ENCODE measurements at regions not wholly inside any gene's neighbourhood (a gene's known extent, or its start where the extent isn't known, plus 50 kb on each side); places are given as distances from the start of the nearest gene placed in this dataset.
"Not testable (repeated sequence)": the region's sequence is repeated elsewhere in the genome, so short reads cannot be mapped to it uniquely, and the experiment has no call there.

DNA sequence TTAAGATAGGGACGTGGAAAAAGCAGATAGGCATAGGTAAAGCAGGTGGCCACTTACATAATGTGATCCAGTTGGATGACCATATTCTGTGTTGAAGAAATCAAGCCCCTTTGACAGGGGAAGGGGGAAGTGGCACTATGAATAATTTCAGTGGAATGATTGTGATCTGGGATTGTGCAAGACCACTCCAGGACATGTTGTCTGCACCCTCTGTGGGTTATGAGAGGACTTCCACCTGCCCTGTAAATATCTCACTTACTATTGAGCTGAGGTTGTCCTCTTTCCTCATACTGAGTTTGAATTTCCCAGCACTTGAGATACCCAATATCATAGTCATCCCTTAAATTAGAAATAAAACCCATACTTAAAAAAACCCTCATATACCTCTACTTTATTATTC lies 220.7 kb downstream of the IRS1 start:
- DNase-seq (ENCODE audit: low read depth) = no peak

DNA sequence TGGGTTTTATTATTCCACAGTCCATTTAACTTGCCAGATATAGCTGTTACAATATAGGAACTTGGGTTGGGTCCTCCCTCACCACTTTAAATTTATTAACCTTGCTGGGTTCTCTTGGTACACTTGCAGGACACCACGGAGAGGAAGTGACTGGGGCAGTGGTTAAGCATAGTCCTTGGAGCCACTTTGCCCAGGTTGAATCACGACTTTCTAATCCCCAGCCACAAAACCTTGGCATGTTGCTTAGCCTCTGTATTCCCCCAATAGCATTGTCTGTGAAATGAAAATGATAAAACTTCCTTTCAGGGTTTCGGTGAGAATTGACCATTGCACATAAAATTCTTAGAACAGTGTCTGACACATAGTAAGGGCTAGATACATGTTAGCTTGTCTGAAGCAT lies 221.2 kb downstream of the IRS1 start:
- DNase-seq (ENCODE audit: low read depth) = no peak

DNA sequence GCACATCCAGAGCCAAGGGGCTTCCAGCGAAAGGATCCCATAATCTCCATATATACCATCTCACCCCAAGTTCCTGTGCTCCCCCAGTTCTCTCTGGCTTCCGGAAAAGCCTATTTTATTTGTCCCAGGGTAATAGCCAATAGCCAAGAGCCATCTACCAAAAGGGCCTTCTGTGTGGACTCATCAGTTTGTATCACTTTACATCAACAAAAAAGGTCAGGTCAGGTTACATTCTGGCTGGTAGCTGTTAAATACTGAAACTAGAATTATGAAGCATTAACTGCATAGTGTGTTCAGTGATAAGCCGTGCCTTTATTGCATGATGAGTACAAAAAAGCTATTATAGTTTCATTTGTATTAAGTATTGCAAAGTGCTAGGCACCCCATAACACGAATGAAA lies 223.7 kb downstream of the IRS1 start:
- no peak for DNase-seq (ENCODE audit: low read depth)

GRCh38 chr2:226573158-226573557 lies 226.5 kb downstream of the IRS1 start:
- no peak for DNase-seq (ENCODE audit: low read depth)

DNA sequence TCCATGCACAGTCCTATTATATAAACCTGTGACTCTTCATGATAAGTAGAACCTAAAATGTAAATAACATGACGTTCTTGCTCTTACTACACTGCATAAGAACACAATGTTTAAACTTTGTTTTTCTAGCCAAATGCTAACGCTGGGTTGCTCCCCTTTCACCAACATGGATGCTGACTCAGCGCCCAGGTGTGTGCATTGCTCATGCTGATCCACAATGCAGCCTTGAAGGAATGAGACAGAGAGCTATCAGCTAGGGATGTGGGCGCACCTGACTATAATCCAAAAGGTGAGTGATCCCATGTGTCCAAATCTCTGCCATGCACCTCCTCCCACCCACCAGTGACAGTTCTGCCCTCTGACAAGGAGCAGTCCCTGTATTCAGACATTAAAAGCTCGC lies 235.0 kb downstream of the IRS1 start:
- DNase-seq (ENCODE audit: low read depth) = no peak

- DNase-seq (ENCODE audit: low read depth) = no peak
Measured at GRCh38 chr2:226561962-226562361, 237.7 kb downstream of the IRS1 start.

- DNase-seq (ENCODE audit: low read depth) = no peak
Measured at GRCh38 chr2:226560325-226560724, 239.3 kb downstream of the IRS1 start.

DNA sequence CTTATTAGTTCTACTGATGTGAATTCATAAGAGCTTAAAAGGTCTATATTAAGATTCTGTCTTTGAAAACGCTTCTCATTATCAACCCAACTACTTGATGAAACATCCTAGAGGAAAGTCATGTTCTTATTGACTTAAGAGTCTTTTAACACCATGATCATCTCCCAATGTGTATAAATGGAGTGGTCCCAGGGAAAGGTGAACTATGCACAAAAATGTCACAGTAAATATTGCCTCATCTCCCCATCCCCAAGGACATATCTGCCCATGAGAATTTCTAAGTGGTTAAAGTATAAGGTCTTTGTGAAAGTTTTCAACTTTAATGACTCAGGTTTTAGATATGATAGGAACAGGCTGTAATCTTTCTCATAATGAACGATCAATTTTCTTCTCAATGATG lies 240.1 kb downstream of the IRS1 start:
- DNase-seq (ENCODE audit: low read depth) = no peak

- no peak for DNase-seq (ENCODE audit: low read depth)
Measured at GRCh38 chr2:226558418-226558817, 241.2 kb downstream of the IRS1 start.

GRCh38 chr2:226556050-226556449 lies 243.6 kb downstream of the IRS1 start:
- DNase-seq (ENCODE audit: low read depth) = no peak

- no peak for DNase-seq (ENCODE audit: low read depth)
Measured at GRCh38 chr2:226554701-226555100, 244.9 kb downstream of the IRS1 start.

DNA sequence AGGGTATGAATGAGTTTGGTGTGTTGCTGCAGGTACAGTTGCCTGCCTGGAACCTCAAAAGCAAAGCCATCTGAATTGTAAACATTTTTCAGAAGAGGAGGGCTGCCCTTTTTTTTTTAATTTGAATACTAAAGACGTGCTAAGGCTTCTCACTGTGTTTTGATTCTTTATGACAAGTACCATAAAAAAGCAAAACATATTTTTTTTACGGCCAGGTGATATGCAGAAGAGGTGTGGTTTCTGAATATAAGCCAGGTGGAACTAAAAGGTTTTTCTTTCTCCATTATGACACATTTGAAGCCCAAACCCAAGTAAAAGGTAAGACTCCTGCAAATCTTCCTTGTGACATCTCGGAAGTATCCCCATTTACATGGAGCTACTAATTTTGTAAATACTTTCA lies 246.3 kb downstream of the IRS1 start:
- DNase-seq (ENCODE audit: low read depth) = no peak

DNA sequence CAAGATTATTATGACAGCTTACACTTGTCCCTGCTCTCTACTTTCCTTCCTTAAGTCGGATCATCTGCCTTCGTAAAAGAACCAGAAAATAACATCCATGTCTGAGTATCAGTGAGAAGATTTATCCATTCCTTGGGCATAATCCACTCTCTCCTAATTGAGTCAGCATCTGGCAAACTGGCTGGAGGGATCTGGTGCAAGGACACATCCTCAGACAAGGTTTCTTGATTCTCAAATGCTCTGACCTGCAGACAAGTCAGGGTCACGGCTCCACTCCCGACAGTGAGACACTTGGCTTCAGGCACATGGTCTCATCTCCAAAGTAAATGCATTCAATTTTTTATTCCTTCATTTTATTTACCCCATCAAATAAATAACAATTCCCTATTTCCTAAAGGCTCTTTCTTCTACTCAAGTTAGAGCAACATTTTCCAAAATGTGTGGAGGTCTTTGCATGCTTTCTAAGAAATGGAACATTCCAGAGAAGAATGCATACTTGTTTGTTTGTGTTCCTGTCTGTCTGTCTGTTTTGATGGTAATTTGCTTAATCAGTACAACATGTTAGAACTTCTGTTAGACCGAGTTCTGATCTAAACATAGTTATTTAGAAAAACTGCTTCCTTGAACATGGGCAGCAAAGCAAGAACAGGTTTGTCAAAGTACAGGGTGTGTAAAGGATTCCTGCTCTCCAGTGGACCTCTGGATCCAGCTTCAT lies 246.9 kb downstream of the IRS1 start:
- DNase-seq (ENCODE audit: low read depth) = no peak

GRCh38 chr2:226551522-226552250 lies 247.9 kb downstream of the IRS1 start:
- no peak for DNase-seq (ENCODE audit: low read depth)

- no peak for DNase-seq (ENCODE audit: low read depth)
Measured at GRCh38 chr2:226550801-226551200, 248.8 kb downstream of the IRS1 start.

GRCh38 chr2:226548732-226549131 lies 250.9 kb downstream of the IRS1 start:
- no peak for DNase-seq (ENCODE audit: low read depth)

DNA sequence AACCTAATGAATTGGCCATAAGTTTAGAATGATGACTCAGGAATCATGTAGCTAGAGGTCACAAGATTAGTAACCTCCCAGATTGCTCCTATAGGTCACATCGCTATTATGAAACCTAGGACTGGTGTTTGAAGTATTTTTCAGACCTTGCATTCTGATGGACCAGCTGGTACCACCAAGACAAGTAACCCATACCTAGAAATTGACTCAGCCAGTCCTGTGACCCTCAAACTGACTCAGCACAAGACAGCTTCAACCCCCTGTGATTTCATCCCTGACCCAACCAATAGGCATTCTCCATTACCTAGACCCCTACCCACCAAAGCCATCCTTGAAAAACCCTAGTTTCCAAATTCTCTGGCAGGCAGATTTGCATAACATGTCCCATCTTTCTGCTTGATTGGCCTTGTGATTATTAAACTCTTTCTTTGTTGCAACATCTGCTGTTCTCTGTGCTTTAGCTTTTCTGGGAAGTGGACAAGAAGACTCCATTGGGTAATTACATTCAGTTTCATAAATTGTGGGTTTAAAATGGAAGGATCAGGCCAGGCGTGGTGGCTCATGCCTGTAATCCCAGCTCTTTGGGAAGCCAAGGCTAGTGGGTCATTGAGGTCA lies 254.9 kb downstream of the IRS1 start:
- no peak for DNase-seq (ENCODE audit: low read depth)

GRCh38 chr2:226540204-226540994 lies 259.2 kb downstream of the IRS1 start:
- no peak for DNase-seq (ENCODE audit: low read depth)

GRCh38 chr2:226536410-226536809 lies 263.2 kb downstream of the IRS1 start:
- DNase-seq (ENCODE audit: low read depth) = no peak

- DNase-seq (ENCODE audit: low read depth) = not testable (repeated sequence)
Measured at GRCh38 chr2:226532976-226533375, 266.6 kb downstream of the IRS1 start.

- no peak for DNase-seq (ENCODE audit: low read depth)
Measured at GRCh38 chr2:226531061-226531810, 268.4 kb downstream of the IRS1 start.

DNA sequence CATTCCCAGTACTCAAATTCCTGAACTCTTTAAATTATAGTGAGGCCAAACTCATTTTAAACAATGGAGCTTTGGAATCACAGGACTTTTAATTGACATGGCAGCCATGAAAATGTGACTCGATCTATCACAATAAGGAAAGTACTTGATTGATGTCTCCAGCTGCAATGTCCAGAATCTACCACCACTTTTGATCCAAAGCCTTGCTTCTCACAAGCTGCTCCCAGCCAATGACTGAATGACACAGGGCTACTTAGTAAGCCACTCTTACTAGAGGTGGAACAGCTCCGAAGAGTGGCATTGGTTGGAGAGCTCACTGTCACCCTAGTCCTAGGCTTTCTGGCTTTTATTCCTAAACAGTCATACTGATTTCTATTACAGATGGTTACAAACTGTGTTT lies 270.1 kb downstream of the IRS1 start:
- DNase-seq (ENCODE audit: low read depth) = no peak
